ENCODE measurements at regions not wholly inside any gene's neighbourhood (a gene's known extent, or its start where the extent isn't known, plus 50 kb on each side); places are given as distances from the start of the nearest gene placed in this dataset.

DNA sequence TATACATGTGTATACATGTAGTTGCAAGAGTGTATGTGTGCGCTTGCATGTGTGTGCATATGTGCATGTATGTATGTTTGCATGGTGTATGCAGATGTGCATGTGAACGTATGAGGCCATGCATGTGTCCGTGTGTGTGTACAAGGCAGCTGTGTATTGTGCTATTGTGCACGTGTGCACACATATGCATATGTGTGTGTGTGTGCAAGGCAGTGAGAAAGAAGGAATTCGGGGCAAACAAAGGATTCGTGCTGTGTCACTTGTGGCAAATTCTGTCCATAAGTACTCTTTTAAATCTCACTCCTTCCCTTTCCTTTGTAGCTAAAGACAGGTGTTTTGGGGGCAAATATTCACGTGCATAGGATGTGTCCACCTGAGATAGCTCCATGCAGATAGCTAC is 227.1 kb downstream of the VRK1 start:
- no peak overlapping the region for H3K4me3 ChIP-seq (replicated peaks in 1 of 3; ENCODE audit: insufficient read depth in 1 of 3, low read depth in 2 of 3, low read length in 3 of 3)
- TF ChIP-seq RFXANK (CRISPR knock-in tag; IDR thresholded peaks at IDR 0.05) = no peak
- TF ChIP-seq, protein P1, sequence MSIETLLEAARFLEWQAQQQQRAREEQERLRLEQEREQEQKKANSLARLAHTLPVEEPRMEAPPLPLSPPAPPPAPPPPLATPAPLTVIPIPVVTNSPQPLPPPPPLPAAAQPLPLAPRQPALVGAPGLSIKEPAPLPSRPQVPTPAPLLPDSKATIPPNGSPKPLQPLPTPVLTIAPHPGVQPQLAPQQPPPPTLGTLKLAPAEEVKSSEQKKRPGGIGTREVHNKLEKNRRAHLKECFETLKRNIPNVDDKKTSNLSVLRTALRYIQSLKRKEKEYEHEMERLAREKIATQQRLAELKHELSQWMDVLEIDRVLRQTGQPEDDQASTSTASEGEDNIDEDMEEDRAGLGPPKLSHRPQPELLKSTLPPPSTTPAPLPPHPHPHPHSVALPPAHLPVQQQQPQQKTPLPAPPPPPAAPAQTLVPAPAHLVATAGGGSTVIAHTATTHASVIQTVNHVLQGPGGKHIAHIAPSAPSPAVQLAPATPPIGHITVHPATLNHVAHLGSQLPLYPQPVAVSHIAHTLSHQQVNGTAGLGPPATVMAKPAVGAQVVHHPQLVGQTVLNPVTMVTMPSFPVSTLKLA (IDR thresholded peaks at IDR 0.05) = peak; percentile 44; the same call in 1 of the 2 replicates
- H3K27me3 ChIP-seq (ENCODE audit: control insufficient read depth in 1 of 2, insufficient read depth in 2 of 2, low read length in 2 of 2) = peaks cover 2 to 31% of the 10 kb centered on the region in 2 experiments; a peak in 3 of 5 replicates
- no peak for DNase-seq (ENCODE audit: low spot score)
- H3K9me3 ChIP-seq (ENCODE audit: low read length) = no peaks in the 10 kb centered on the region
- in situ Hi-C loops (cut with HindIII; ENCODE audit: extremely low pct_ligation_motif_present, low pct_unique_long_range_greater_than_20kb) (no loop called here), intact Hi-C loops (cut with micrococcal nuclease; ENCODE audit: unreplicated experiment) (no loop called here)
- CTCF ChIA-PET (ENCODE audit: low intra/inter-chr PET ratio, low total read pairs) = no interaction called here
- POLR2A ChIA-PET = no interaction called here
- no TSS peak for BruUV-seq (replicated peaks)
- H2AFZ ChIP-seq (ENCODE audit: low read length) = no peak overlapping the region
- no peak overlapping the region for H3K27ac ChIP-seq (ENCODE audit: extremely low read length, insufficient read depth, low read length)
- H3K4me1 ChIP-seq (ENCODE audit: insufficient read depth, low read length) = no peaks in the 10 kb centered on the region; the same call in 1 of the 2 replicates
- no peaks in the 10 kb centered on the region for H3K79me2 ChIP-seq (ENCODE audit: insufficient read depth, low read length)
- H3K36me3 ChIP-seq (replicated peaks in 1 of 2; ENCODE audit: control insufficient read depth in 1 of 2, insufficient read depth in 2 of 2, low read length in 2 of 2) = no peaks in the 10 kb centered on the region
- H3K9ac ChIP-seq (ENCODE audit: insufficient read depth, low read depth, low read length) = no peak overlapping the region
- no peak for FAIRE-seq
- no peak overlapping the region for H3K4me2 ChIP-seq (ENCODE audit: low read depth, low read length)
- WGBS (ENCODE audit: low lambda C conversion rate) = 14% methylated on average over 4 of the region's 7 CpGs
- no peaks in the 10 kb centered on the region for H4K20me1 ChIP-seq (ENCODE audit: insufficient read depth, low read length)
- ATAC-seq = no peak

DNA sequence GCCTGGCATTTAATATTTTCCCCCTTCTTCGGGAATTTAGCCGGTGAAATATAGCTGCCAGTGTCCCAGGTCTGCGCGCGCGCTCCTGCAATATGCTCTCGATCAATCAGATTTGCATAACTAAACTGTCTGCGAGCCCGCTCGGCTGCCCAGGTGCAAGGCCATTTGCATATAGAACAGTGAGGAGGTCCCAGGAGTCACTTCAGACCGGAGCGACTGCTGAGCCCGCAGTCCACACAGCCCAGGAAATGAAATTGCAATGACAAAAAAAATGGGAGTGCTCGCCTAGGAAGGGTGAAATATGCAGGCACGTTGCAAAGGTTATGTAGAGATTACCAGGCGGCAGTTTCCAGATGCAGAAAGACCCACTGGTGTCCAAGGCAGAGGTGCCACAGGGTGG is 228.5 kb downstream of the VRK1 start:
- no peak overlapping the region for H2AFZ ChIP-seq (ENCODE audit: low read length)
- no peaks in the 10 kb centered on the region; the same call in 1 of the 2 replicates for H3K4me1 ChIP-seq (ENCODE audit: insufficient read depth, low read length)
- no peak for ATAC-seq
- H3K9ac ChIP-seq (ENCODE audit: insufficient read depth, low read depth, low read length) = no peak overlapping the region
- ChIA-PET CTCF (ENCODE audit: low intra/inter-chr PET ratio, low total read pairs) (no interaction called here), POLR2A (no interaction called here)
- no peaks in the 10 kb centered on the region for H3K9me3 ChIP-seq (ENCODE audit: low read length)
- no TSS peak for BruUV-seq (replicated peaks)
- no peak for DNase-seq (ENCODE audit: low spot score)
- H3K79me2 ChIP-seq (ENCODE audit: insufficient read depth, low read length) = no peaks in the 10 kb centered on the region
- H3K27me3 ChIP-seq (ENCODE audit: control insufficient read depth in 1 of 2, insufficient read depth in 2 of 2, low read length in 2 of 2) = peaks cover 2 to 31% of the 10 kb centered on the region in 2 experiments; a peak in 3 of 5 replicates
- H3K36me3 ChIP-seq (replicated peaks in 1 of 2; ENCODE audit: control insufficient read depth in 1 of 2, insufficient read depth in 2 of 2, low read length in 2 of 2) = no peaks in the 10 kb centered on the region
- WGBS (ENCODE audit: low lambda C conversion rate) = 32% methylated on average over 16 of the region's 16 CpGs
- H3K4me3 ChIP-seq (replicated peaks in 1 of 3; ENCODE audit: insufficient read depth in 1 of 3, low read depth in 2 of 3, low read length in 3 of 3) = no peak overlapping the region
- intact Hi-C loops (cut with micrococcal nuclease; ENCODE audit: unreplicated experiment) = no loop called here
- no peak for FAIRE-seq
- no peak overlapping the region for H3K4me2 ChIP-seq (ENCODE audit: low read depth, low read length)
- H3K27ac ChIP-seq (ENCODE audit: extremely low read length, insufficient read depth, low read length) = no peak overlapping the region
- in situ Hi-C loops (cut with HindIII; ENCODE audit: extremely low pct_ligation_motif_present, low pct_unique_long_range_greater_than_20kb) = no loop called here
- no peaks in the 10 kb centered on the region for H4K20me1 ChIP-seq (ENCODE audit: insufficient read depth, low read length)
- no peak for TF ChIP-seq ZNF430 (CRISPR knock-in tag; IDR thresholded peaks at IDR 0.05)
- TF ChIP-seq ZNF883 (CRISPR knock-in tag; IDR thresholded peaks at IDR 0.05; ENCODE audit: not compliant biosample characterization) = no peak
- TF ChIP-seq, protein P2, sequence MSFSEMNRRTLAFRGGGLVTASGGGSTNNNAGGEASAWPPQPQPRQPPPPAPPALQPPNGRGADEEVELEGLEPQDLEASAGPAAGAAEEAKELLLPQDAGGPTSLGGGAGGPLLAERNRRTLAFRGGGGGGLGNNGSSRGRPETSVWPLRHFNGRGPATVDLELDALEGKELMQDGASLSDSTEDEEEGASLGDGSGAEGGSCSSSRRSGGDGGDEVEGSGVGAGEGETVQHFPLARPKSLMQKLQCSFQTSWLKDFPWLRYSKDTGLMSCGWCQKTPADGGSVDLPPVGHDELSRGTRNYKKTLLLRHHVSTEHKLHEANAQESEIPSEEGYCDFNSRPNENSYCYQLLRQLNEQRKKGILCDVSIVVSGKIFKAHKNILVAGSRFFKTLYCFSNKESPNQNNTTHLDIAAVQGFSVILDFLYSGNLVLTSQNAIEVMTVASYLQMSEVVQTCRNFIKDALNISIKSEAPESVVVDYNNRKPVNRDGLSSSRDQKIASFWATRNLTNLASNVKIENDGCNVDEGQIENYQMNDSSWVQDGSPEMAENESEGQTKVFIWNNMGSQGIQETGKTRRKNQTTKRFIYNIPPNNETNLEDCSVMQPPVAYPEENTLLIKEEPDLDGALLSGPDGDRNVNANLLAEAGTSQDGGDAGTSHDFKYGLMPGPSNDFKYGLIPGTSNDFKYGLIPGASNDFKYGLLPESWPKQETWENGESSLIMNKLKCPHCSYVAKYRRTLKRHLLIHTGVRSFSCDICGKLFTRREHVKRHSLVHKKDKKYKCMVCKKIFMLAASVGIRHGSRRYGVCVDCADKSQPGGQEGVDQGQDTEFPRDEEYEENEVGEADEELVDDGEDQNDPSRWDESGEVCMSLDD (CRISPR knock-in tag; IDR thresholded peaks at IDR 0.05; ENCODE audit: borderline replicate concordance) = no peak
- TF ChIP-seq ZFP36L1 (CRISPR knock-in tag; IDR thresholded peaks at IDR 0.05) = no peak
- TF ChIP-seq, protein P3, sequence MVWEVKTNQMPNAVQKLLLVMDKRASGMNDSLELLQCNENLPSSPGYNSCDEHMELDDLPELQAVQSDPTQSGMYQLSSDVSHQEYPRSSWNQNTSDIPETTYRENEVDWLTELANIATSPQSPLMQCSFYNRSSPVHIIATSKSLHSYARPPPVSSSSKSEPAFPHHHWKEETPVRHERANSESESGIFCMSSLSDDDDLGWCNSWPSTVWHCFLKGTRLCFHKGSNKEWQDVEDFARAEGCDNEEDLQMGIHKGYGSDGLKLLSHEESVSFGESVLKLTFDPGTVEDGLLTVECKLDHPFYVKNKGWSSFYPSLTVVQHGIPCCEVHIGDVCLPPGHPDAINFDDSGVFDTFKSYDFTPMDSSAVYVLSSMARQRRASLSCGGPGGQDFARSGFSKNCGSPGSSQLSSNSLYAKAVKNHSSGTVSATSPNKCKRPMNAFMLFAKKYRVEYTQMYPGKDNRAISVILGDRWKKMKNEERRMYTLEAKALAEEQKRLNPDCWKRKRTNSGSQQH (CRISPR knock-in tag; IDR thresholded peaks at IDR 0.05; ENCODE audit: low read depth) = no peak
- no peak for TF ChIP-seq STAG1 (CRISPR knock-in tag; IDR thresholded peaks at IDR 0.05)
- TF ChIP-seq, protein P4, sequence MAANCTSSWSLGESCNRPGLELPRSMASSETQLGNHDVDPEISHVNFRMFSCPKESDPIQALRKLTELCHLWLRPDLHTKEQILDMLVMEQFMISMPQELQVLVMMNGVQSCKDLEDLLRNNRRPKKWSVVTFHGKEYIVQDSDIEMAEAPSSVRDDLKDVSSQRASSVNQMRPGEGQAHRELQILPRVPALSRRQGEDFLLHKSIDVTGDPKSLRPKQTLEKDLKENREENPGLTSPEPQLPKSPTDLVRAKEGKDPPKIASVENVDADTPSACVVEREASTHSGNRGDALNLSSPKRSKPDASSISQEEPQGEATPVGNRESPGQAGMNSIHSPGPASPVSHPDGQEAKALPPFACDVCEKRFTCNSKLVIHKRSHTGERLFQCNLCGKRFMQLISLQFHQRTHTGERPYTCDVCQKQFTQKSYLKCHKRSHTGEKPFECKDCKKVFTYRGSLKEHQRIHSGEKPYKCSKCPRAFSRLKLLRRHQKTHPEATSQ (CRISPR knock-in tag; IDR thresholded peaks at IDR 0.05; ENCODE audit: borderline replicate concordance) = no peak

Data from HepG2 (cell line).